HUES48 (cell line): ENCODE measurements at regions not wholly inside any gene's neighbourhood (a gene's known extent, or its start where the extent isn't known, plus 50 kb on each side); places are given as distances from the start of the nearest gene placed in this dataset.

Source experiments
- H3K27ac ChIP-seq: one replicate; pipeline ENCODE4 v1.7.0; 2013; ENCODE audit warnings: low read depth, low read length, inconsistent platforms
- H3K27me3 ChIP-seq: 2 replicates; pipeline ENCODE4 v1.6.1; 2013; ENCODE audit warnings: mild to moderate bottlenecking, low read length; ENCODE audit not compliant: control insufficient read depth, insufficient read depth
- H3K36me3 ChIP-seq: 2 replicates; pipeline ENCODE4 v1.6.1; 2013; ENCODE audit warnings: low read length; ENCODE audit not compliant: control insufficient read depth, insufficient read depth
- H3K4me1 ChIP-seq: 2 replicates; pipeline ENCODE4 v1.6.1; 2013; ENCODE audit warnings: mild to moderate bottlenecking, low read length; ENCODE audit not compliant: control insufficient read depth, insufficient read depth
- H3K4me3 ChIP-seq: 2 replicates; pipeline ENCODE4 v1.5.1; 2013; ENCODE audit warnings: mild to moderate bottlenecking, low read depth, low read length
- H3K9ac ChIP-seq: 2 replicates; pipeline ENCODE4 v1.6.1; 2013; ENCODE audit warnings: mild to moderate bottlenecking, low read depth, low read length, moderate library complexity
- H3K9me3 ChIP-seq: 2 replicates; pipeline ENCODE4 v1.6.1; 2013; ENCODE audit warnings: low read length; ENCODE audit not compliant: control insufficient read depth, insufficient read depth

- H3K4me3 ChIP-seq = no peak overlapping the region
- H3K9me3 ChIP-seq = no peaks in the 10 kb centered on the region
- no peak overlapping the region for H3K9ac ChIP-seq
- no peaks in the 10 kb centered on the region for H3K27me3 ChIP-seq
- no peaks in the 10 kb centered on the region for H3K4me1 ChIP-seq
- no peak overlapping the region for H3K27ac ChIP-seq
- H3K36me3 ChIP-seq = no peaks in the 10 kb centered on the region
Observed at GRCh38 chr18:68244786-68245185, 470.1 kb downstream of the TMX3 start.

- Histone ChIP-seq H3K9me3 (no peaks in the 10 kb centered on the region), H3K27ac (no peak overlapping the region), H3K36me3 (no peaks in the 10 kb centered on the region), H3K4me3 (no peak overlapping the region), H3K4me1 (no peaks in the 10 kb centered on the region), H3K27me3 (no peaks in the 10 kb centered on the region), H3K9ac (no peak overlapping the region)
Observed at GRCh38 chr18:68241881-68242280, 473.0 kb downstream of the TMX3 start.

GRCh38 chr18:68234676-68235075 is 480.2 kb downstream of the TMX3 start:
- no peaks in the 10 kb centered on the region for H3K9me3 ChIP-seq
- no peaks in the 10 kb centered on the region for H3K36me3 ChIP-seq
- H3K27me3 ChIP-seq = no peaks in the 10 kb centered on the region
- H3K4me3 ChIP-seq = no peak overlapping the region
- no peaks in the 10 kb centered on the region for H3K4me1 ChIP-seq
- no peak overlapping the region for H3K27ac ChIP-seq
- no peak overlapping the region for H3K9ac ChIP-seq

- H3K4me3 ChIP-seq = no peak overlapping the region
- H3K4me1 ChIP-seq = no peaks in the 10 kb centered on the region
- H3K9ac ChIP-seq = no peak overlapping the region
- no peaks in the 10 kb centered on the region for H3K36me3 ChIP-seq
- H3K9me3 ChIP-seq = no peaks in the 10 kb centered on the region
- no peaks in the 10 kb centered on the region for H3K27me3 ChIP-seq
- no peak overlapping the region for H3K27ac ChIP-seq
Observed at GRCh38 chr18:68234131-68234530, 480.8 kb downstream of the TMX3 start.

GRCh38 chr18:68233018-68233417 is 481.9 kb downstream of the TMX3 start:
- H3K4me3 ChIP-seq = no peak overlapping the region
- H3K9me3 ChIP-seq = no peaks in the 10 kb centered on the region
- no peaks in the 10 kb centered on the region for H3K36me3 ChIP-seq
- H3K4me1 ChIP-seq = no peaks in the 10 kb centered on the region
- no peak overlapping the region for H3K9ac ChIP-seq
- H3K27ac ChIP-seq = no peak overlapping the region
- no peaks in the 10 kb centered on the region for H3K27me3 ChIP-seq

DNA sequence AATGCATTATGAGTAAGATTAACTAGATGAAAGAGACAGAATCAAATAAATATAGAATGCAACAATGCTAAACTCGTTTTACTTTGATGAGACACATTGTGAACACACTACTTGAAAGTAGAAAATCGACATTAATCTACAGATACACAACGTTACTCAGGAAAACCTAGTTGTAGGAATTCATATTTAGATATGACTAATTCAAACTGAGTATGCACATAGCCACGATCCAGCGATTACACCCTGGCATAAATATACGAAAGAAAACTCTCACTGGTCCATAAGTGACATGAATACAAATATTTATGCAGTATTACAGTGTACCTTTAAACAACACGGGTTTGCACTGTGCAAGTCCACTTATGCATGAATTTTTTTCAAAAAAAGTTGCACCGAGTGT is 485.6 kb downstream of the TMX3 start:
- no peak overlapping the region for H3K4me3 ChIP-seq
- H3K27ac ChIP-seq = no peak overlapping the region
- H3K4me1 ChIP-seq = no peaks in the 10 kb centered on the region
- H3K9me3 ChIP-seq = no peaks in the 10 kb centered on the region
- H3K9ac ChIP-seq = no peak overlapping the region
- no peaks in the 10 kb centered on the region for H3K36me3 ChIP-seq
- H3K27me3 ChIP-seq = no peaks in the 10 kb centered on the region

- Histone ChIP-seq H3K27me3 (no peaks in the 10 kb centered on the region), H3K36me3 (no peaks in the 10 kb centered on the region), H3K9me3 (no peaks in the 10 kb centered on the region), H3K4me1 (peaks cover 13% of the 10 kb centered on the region), H3K27ac (peak overlapping the region; percentile 61), H3K9ac (no peak overlapping the region), H3K4me3 (no peak overlapping the region)
Observed at GRCh38 chr18:68221111-68221724, 493.7 kb downstream of the TMX3 start.

DNA sequence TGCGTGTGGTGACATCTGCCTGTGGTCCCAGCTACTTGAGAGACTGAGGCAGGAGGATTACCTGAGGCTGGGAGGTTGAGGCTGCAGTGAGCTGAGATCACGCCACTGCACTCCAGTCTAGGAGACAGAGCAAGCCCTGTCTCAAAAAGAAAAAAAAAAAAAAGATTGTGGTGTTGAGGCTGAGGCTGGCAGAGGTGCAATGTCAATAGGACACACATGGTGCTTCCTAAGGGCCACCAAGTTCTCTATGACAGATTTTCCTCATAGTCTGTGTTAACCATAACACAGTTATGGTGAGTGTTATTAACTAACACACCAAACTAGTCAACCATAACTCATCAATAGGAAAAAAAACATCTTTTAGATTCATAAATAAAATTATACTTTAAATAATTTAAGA is 494.4 kb downstream of the TMX3 start:
- H3K9ac ChIP-seq = no peak overlapping the region
- H3K9me3 ChIP-seq = no peaks in the 10 kb centered on the region
- peaks cover 13% of the 10 kb centered on the region for H3K4me1 ChIP-seq
- H3K36me3 ChIP-seq = no peaks in the 10 kb centered on the region
- no peaks in the 10 kb centered on the region for H3K27me3 ChIP-seq
- no peak overlapping the region for H3K4me3 ChIP-seq
- H3K27ac ChIP-seq = no peak overlapping the region

GRCh38 chr18:68219872-68220271 is 495.0 kb downstream of the TMX3 start:
- H3K36me3 ChIP-seq = no peaks in the 10 kb centered on the region
- no peaks in the 10 kb centered on the region for H3K9me3 ChIP-seq
- no peak overlapping the region for H3K9ac ChIP-seq
- H3K4me3 ChIP-seq = no peak overlapping the region
- peaks cover 13% of the 10 kb centered on the region for H3K4me1 ChIP-seq
- H3K27me3 ChIP-seq = no peaks in the 10 kb centered on the region
- no peak overlapping the region for H3K27ac ChIP-seq

- Histone ChIP-seq H3K9ac (no peak overlapping the region), H3K9me3 (no peaks in the 10 kb centered on the region), H3K27ac (no peak overlapping the region), H3K4me3 (no peak overlapping the region), H3K4me1 (peaks cover 13% of the 10 kb centered on the region), H3K27me3 (no peaks in the 10 kb centered on the region), H3K36me3 (no peaks in the 10 kb centered on the region)
Observed at GRCh38 chr18:68219274-68219673, 495.6 kb downstream of the TMX3 start.

GRCh38 chr18:68215931-68216330 is 499.0 kb downstream of the TMX3 start:
- Histone ChIP-seq H3K4me1 (peaks cover under 1% of the 10 kb centered on the region), H3K36me3 (no peaks in the 10 kb centered on the region), H3K9ac (no peak overlapping the region), H3K9me3 (no peaks in the 10 kb centered on the region), H3K4me3 (no peak overlapping the region), H3K27ac (no peak overlapping the region), H3K27me3 (no peaks in the 10 kb centered on the region)

GRCh38 chr18:68186039-68186438 is 528.9 kb downstream of the TMX3 start:
- no peak overlapping the region for H3K4me3 ChIP-seq
- H3K27ac ChIP-seq = no peak overlapping the region
- H3K9me3 ChIP-seq = no peaks in the 10 kb centered on the region
- no peak overlapping the region for H3K9ac ChIP-seq
- no peaks in the 10 kb centered on the region for H3K36me3 ChIP-seq
- no peaks in the 10 kb centered on the region; the same call in 1 of the 2 replicates for H3K4me1 ChIP-seq
- no peaks in the 10 kb centered on the region for H3K27me3 ChIP-seq
